ENCODE measurements at regions not wholly inside any gene's neighbourhood (a gene's known extent, or its start where the extent isn't known, plus 50 kb on each side); places are given as distances from the start of the nearest gene placed in this dataset.

- TF ChIP-seq CTCF (conservative IDR thresholded peaks at IDR 0.05; ENCODE audit: low read depth, low read length) (no peak), EZH2 (IDR thresholded peaks at IDR 0.05; ENCODE audit: low read length, unreplicated experiment) (no peak), EZH2phosphoT487 (IDR thresholded peaks at IDR 0.05; ENCODE audit: borderline replicate concordance, low read length) (no peak)
These were observed 737.2 kb upstream of the ZNF608 start for GRCh38 chr5:125483609-125484008.
